ENCODE measurements at regions not wholly inside any gene's neighbourhood (a gene's known extent, or its start where the extent isn't known, plus 50 kb on each side); places are given as distances from the start of the nearest gene placed in this dataset.

- TF ChIP-seq, protein P1, sequence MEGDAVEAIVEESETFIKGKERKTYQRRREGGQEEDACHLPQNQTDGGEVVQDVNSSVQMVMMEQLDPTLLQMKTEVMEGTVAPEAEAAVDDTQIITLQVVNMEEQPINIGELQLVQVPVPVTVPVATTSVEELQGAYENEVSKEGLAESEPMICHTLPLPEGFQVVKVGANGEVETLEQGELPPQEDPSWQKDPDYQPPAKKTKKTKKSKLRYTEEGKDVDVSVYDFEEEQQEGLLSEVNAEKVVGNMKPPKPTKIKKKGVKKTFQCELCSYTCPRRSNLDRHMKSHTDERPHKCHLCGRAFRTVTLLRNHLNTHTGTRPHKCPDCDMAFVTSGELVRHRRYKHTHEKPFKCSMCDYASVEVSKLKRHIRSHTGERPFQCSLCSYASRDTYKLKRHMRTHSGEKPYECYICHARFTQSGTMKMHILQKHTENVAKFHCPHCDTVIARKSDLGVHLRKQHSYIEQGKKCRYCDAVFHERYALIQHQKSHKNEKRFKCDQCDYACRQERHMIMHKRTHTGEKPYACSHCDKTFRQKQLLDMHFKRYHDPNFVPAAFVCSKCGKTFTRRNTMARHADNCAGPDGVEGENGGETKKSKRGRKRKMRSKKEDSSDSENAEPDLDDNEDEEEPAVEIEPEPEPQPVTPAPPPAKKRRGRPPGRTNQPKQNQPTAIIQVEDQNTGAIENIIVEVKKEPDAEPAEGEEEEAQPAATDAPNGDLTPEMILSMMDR (conservative IDR thresholded peaks at IDR 0.05; ENCODE audit: low read depth) = no peak
- ChIA-PET CTCF (interaction anchor here (0.7 kb wide), 1 partner anchor 60 kb away, joined by 3 read pairs; no protein-coding TSS in a partner anchor), POLR2A (ENCODE audit: low non-redundant PET) (no interaction called here)
- DNase-seq (ENCODE audit: low spot score) = no peak
- H3K27ac ChIP-seq = no peak overlapping the region
Observed at GRCh38 chr12:130087222-130087621, 75.0 kb upstream of the FZD10 start.

DNA sequence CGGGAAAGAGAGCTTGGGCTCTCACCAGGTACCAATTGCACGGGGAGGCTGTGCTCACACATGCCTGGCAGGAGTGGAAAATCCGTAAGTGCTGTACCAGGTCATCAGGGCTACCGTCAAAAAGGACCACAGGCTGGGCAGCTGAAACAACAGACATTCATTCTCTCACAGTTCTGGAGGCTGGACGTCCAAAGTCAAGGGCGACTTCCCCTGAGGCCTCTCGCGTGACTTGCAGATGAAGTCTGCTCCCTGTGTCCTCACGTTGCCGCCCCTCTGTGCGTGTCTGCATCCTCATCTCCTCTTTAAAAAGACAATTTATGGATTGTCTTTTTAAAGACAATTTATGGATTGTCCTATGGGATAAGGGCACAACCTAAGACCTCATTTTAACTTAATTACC is 73.8 kb upstream of the FZD10 start:
- no peak overlapping the region for H3K27ac ChIP-seq
- ChIA-PET CTCF (no interaction called here), POLR2A (ENCODE audit: low non-redundant PET) (no interaction called here)
- DNase-seq (ENCODE audit: low spot score) = no peak
- TF ChIP-seq, protein P1 (conservative IDR thresholded peaks at IDR 0.05; ENCODE audit: low read depth) = no peak

DNA sequence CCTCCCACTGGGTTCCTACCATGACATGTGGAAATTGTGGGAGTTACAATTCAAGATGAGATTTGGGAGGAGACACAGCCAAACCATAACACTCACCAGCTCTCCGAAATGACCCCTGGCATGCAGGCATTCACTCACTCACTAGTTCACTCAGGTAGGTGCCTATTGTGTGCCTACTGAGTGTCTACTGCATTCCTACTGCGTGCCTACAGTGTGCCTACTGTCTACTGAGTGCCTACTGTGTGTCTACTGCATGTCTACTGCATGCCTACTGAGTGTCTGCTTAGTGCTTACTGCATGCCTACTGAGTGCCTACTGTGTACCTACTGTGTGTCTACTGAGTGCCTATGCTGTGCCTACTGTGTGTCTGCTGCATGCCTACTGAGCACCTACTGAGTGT is 71.7 kb upstream of the FZD10 start:
- DNase-seq (ENCODE audit: low spot score) = no peak
- no peak overlapping the region for H3K27ac ChIP-seq
- TF ChIP-seq, protein P1 (conservative IDR thresholded peaks at IDR 0.05; ENCODE audit: low read depth) = no peak
- POLR2A ChIA-PET (ENCODE audit: low non-redundant PET) = no interaction called here
- CTCF ChIA-PET = no interaction called here

- ChIA-PET CTCF (no interaction called here), POLR2A (ENCODE audit: low non-redundant PET) (no interaction called here)
- DNase-seq (ENCODE audit: low spot score) = no peak
- H3K27ac ChIP-seq = no peak overlapping the region
- TF ChIP-seq, protein P1 (conservative IDR thresholded peaks at IDR 0.05; ENCODE audit: low read depth) = no peak
Observed at GRCh38 chr12:130093380-130093779, 68.9 kb upstream of the FZD10 start.

DNA sequence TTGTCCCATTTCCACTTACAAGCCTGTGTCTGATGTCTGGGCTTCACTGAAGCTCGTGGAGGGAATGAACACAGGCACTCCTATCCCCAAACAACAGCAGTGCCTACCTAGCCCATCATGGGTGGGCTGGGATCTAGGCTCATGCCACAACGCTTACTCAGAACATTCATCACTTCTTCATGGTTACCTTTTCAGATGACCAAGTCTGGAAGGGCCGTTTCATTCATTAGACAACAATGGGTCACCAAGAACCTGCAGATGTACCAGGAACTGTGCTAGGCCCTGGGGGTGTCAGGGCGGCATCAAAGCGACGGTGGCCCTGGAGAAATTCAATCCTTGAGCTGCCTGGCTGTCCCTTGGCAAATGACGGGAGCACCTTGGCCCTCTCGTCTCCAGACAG is 64.9 kb upstream of the FZD10 start:
- H3K27ac ChIP-seq = peak overlapping the region; percentile 31; the same call in 1 of the 2 replicates
- POLR2A ChIA-PET (ENCODE audit: low non-redundant PET) = interaction anchor here (0.8 kb wide), 1 partner anchor 19 kb away, joined by 4 read pairs; no protein-coding TSS in a partner anchor
- TF ChIP-seq, protein P1 (conservative IDR thresholded peaks at IDR 0.05; ENCODE audit: low read depth) = no peak
- DNase-seq (ENCODE audit: low spot score) = no peak
- CTCF ChIA-PET = no interaction called here

GRCh38 chr12:130097798-130098255 is 64.4 kb upstream of the FZD10 start:
- TF ChIP-seq, protein P1 (conservative IDR thresholded peaks at IDR 0.05; ENCODE audit: low read depth) = no peak
- peak; percentile 81 for DNase-seq (ENCODE audit: low spot score)
- ChIA-PET CTCF (interaction anchor here (0.8 kb wide), 1 partner anchor 62 kb away, joined by 3 read pairs; no protein-coding TSS in a partner anchor), POLR2A (ENCODE audit: low non-redundant PET) (interaction anchor here (0.8 kb wide), 1 partner anchor 19 kb away, joined by 4 read pairs; no protein-coding TSS in a partner anchor)
- peak overlapping the region; percentile 31; the same call in 1 of the 2 replicates for H3K27ac ChIP-seq
